H9 (cell line): ENCODE measurements at regions not wholly inside any gene's neighbourhood (a gene's known extent, or its start where the extent isn't known, plus 50 kb on each side); places are given as distances from the start of the nearest gene placed in this dataset.

Source experiments
- DNase-seq: peaks from one replicate; pipeline ENCODE4 v3.0.0-alpha.2; 2017
- H2AFZ ChIP-seq: one replicate; pipeline ENCODE4 v1.6.1; 2013; ENCODE audit warnings: mild to moderate bottlenecking, low read length, control low read depth, moderate library complexity
- H2AK5ac ChIP-seq: 2 replicates; pipeline ENCODE4 v1.6.1; 2013; ENCODE audit warnings: low read length, control low read depth, mixed read lengths; ENCODE audit not compliant: insufficient read length
- H2BK120ac ChIP-seq: one replicate; pipeline ENCODE4 v1.6.1; 2013; ENCODE audit warnings: low read depth, mild to moderate bottlenecking, low read length, control low read depth, inconsistent platforms; ENCODE audit not compliant: poor library complexity, severe bottlenecking
- H2BK12ac ChIP-seq: 2 replicates; pipeline ENCODE4 v1.6.1; 2013; ENCODE audit warnings: low read length, control low read depth, mixed read lengths, low read depth; ENCODE audit not compliant: insufficient read length
- H2BK15ac ChIP-seq: 2 replicates; pipeline ENCODE4 v1.6.1; 2013; ENCODE audit warnings: low read depth, low read length, control low read depth
- H2BK20ac ChIP-seq: one replicate; pipeline ENCODE4 v1.6.1; 2013; ENCODE audit warnings: low read depth, mild to moderate bottlenecking, low read length, control low read depth, inconsistent platforms; ENCODE audit not compliant: poor library complexity, severe bottlenecking
- H2BK5ac ChIP-seq: 2 replicates; pipeline ENCODE4 v1.6.1; 2013; ENCODE audit warnings: low read length, control low read depth, mixed read lengths; ENCODE audit not compliant: insufficient read length
- H3K14ac ChIP-seq: 2 replicates; pipeline ENCODE4 v1.6.1; 2013; ENCODE audit warnings: low read length, control low read depth; ENCODE audit not compliant: insufficient read depth
- H3K18ac ChIP-seq: 2 replicates; pipeline ENCODE4 v1.6.1; 2013; ENCODE audit warnings: low read depth, mild to moderate bottlenecking, mixed read lengths, low read length, control low read depth; ENCODE audit not compliant: insufficient read length
- H3K23ac ChIP-seq: 2 replicates; pipeline ENCODE4 v1.6.1; 2013; ENCODE audit warnings: low read length, control low read depth, mixed read lengths, low read depth; ENCODE audit not compliant: insufficient read length
- H3K23me2 ChIP-seq: 2 replicates; pipeline ENCODE4 v1.6.1; 2013; ENCODE audit warnings: low read depth, mild to moderate bottlenecking, mixed read lengths, low read length, control low read depth; ENCODE audit not compliant: insufficient read length, poor library complexity, severe bottlenecking
- H3K27ac ChIP-seq: 2 replicates; pipeline ENCODE4 v1.5.1; 2013; ENCODE audit warnings: low read length, control low read depth, mixed read lengths, low read depth; ENCODE audit not compliant: insufficient read length
- H3K27me3 ChIP-seq: 2 replicates; pipeline ENCODE4 v1.6.1; 2013; ENCODE audit warnings: low read length, control low read depth, inconsistent platforms; ENCODE audit not compliant: insufficient read depth
- H3K4ac ChIP-seq: 2 replicates; pipeline ENCODE4 v1.6.1; 2013; ENCODE audit warnings: low read depth, mild to moderate bottlenecking, control low read depth, inconsistent platforms, low read length, moderate library complexity
- H3K4me1 ChIP-seq: 2 replicates; pipeline ENCODE4 v1.6.1; 2013; ENCODE audit warnings: low read length, control low read depth, inconsistent platforms; ENCODE audit not compliant: insufficient read depth
- H3K4me2 ChIP-seq: 2 replicates; pipeline ENCODE4 v1.6.1; 2013; ENCODE audit warnings: low read length, control low read depth, mixed read lengths; ENCODE audit not compliant: insufficient read length, insufficient read depth
- H3K56ac ChIP-seq: 2 replicates; pipeline ENCODE4 v1.6.1; 2013; ENCODE audit warnings: low read depth, mild to moderate bottlenecking, mixed read lengths, low read length, control low read depth; ENCODE audit not compliant: insufficient read length
- H3K79me1 ChIP-seq: 2 replicates; pipeline ENCODE4 v1.6.1; 2013; ENCODE audit warnings: low read depth, mild to moderate bottlenecking, moderate library complexity, low read length, control low read depth, inconsistent platforms; ENCODE audit not compliant: insufficient read depth, poor library complexity, severe bottlenecking
- H3K79me2 ChIP-seq: 2 replicates; pipeline ENCODE4 v1.6.1; 2013; ENCODE audit warnings: low read length, control low read depth, inconsistent platforms; ENCODE audit not compliant: insufficient read depth
- H3K9ac ChIP-seq: 2 replicates; pipeline ENCODE4 v1.6.1; 2013; ENCODE audit warnings: low read length, control low read depth, mixed read lengths; ENCODE audit not compliant: insufficient read length; ENCODE audit errors: extremely low read depth
- H3K9me3 ChIP-seq: one replicate; pipeline ENCODE4 v1.6.1; 2013; ENCODE audit warnings: low read depth, low read length, inconsistent platforms; ENCODE audit not compliant: control insufficient read depth
- H3T11ph ChIP-seq: one replicate; pipeline ENCODE4 v1.6.1; 2013; ENCODE audit warnings: mild to moderate bottlenecking, low read length, control low read depth, inconsistent platforms
- H4K20me1 ChIP-seq: one replicate; pipeline ENCODE4 v1.6.1; 2013; ENCODE audit not compliant: control insufficient read depth, insufficient read length, insufficient read depth
- H4K5ac ChIP-seq: 2 replicates; pipeline ENCODE4 v1.6.1; 2013; ENCODE audit warnings: low read depth, mild to moderate bottlenecking, mixed read lengths, low read length, control low read depth; ENCODE audit not compliant: insufficient read length
- H4K8ac ChIP-seq: replicated peaks from 2 replicates; pipeline ENCODE4 v1.6.1; 2013; ENCODE audit warnings: low read length, control low read depth, mixed read lengths, low read depth; ENCODE audit not compliant: insufficient read length
- H4K91ac ChIP-seq: 2 replicates; pipeline ENCODE4 v1.6.1; 2013; ENCODE audit warnings: low read depth, mild to moderate bottlenecking, moderate library complexity, mixed read lengths, low read length, control low read depth; ENCODE audit not compliant: insufficient read length
- H3K27ac Mint-ChIP-seq, 3 experiments: 2 replicates in 2 of 3; 3 replicates in 1 of 3; pipeline ENCODE4 v1.8.0; 2020 to 2021; ENCODE audit warnings: mixed read lengths in 3 of 3, mild to moderate bottlenecking in 1 of 3, moderate library complexity in 1 of 3
- H3K27me3 Mint-ChIP-seq: 2 replicates; pipeline ENCODE4 v1.8.0; 2021; ENCODE audit warnings: low read depth, mild to moderate bottlenecking, moderate library complexity, mixed read lengths
- H3K36me3 Mint-ChIP-seq, 3 experiments: 2 replicates in 2 of 3; 3 replicates in 1 of 3; pipeline ENCODE4 v1.8.0; 2020 to 2021; ENCODE audit warnings: low read depth in 3 of 3, mixed read lengths in 3 of 3; ENCODE audit not compliant: insufficient read depth in 1 of 3
- H3K4me1 Mint-ChIP-seq, 2 experiments: 2 replicates each; pipeline ENCODE4 v1.8.0; 2020; ENCODE audit warnings: mixed read lengths in 2 of 2
- H3K4me3 Mint-ChIP-seq, 2 experiments: 2 replicates in 1 of 2; 3 replicates in 1 of 2; pipeline ENCODE4 v1.8.0; 2020 to 2021; ENCODE audit warnings: mild to moderate bottlenecking in 2 of 2, mixed read lengths in 2 of 2, moderate library complexity in 1 of 2
- H3K9me3 Mint-ChIP-seq, 2 experiments: 2 replicates in 1 of 2; 3 replicates in 1 of 2; pipeline ENCODE4 v1.8.0; 2020; ENCODE audit warnings: mild to moderate bottlenecking in 2 of 2, mixed read lengths in 2 of 2, moderate library complexity in 1 of 2
- CTCF ChIP-seq: fragments of 200-600 bp; sonication (generic); conservative IDR thresholded peaks from 3 replicates; pipeline ENCODE4 v1.8.0; 2021; ENCODE audit warnings: antibody characterized with exemption, mild to moderate bottlenecking
- WGBS: extraction: QIAGEN DNeasy Blood & Tissue Kit; methylation state at CpG from one replicate; pipeline ENCODE4 v1.1.7; 2013; ENCODE audit warnings: missing lambda C conversion rate, low lambda C conversion rate, mixed read lengths; ENCODE audit not compliant: insufficient read length; ENCODE audit errors: extremely low coverage; 5-methylcytosine and 5-hydroxymethylcytosine counted together

GRCh38 chr1:199720496-199720895, 307.0 kb upstream of the NR5A2 start:
- Histone ChIP-seq H3K56ac (no peak overlapping the region), H3K18ac (no peak overlapping the region), H4K8ac (no peak overlapping the region), H3K14ac (no peak overlapping the region), H3K9me3 (no peaks in the 10 kb centered on the region), H2BK12ac (no peak overlapping the region), H4K20me1 (no peaks in the 10 kb centered on the region), H3K27ac (no peak overlapping the region), H2BK20ac (no peak overlapping the region), H2AFZ (no peak overlapping the region), H3K79me2 (no peaks in the 10 kb centered on the region), H2BK15ac (no peak overlapping the region), H3K79me1 (no peaks in the 10 kb centered on the region), H3T11ph (no peak overlapping the region), H2BK5ac (no peak overlapping the region), H3K27me3 (no peaks in the 10 kb centered on the region), H3K4ac (no peak overlapping the region), H3K4me2 (no peak overlapping the region), H2AK5ac (no peak overlapping the region), H3K9ac (no peak overlapping the region), H2BK120ac (no peak overlapping the region), H3K23ac (no peak overlapping the region), H3K4me1 (no peaks in the 10 kb centered on the region), H4K5ac (no peak overlapping the region), H3K23me2 (no peaks in the 10 kb centered on the region), H4K91ac (no peak overlapping the region)
- no peak for TF ChIP-seq CTCF
- no peak overlapping the region for H3K27ac Mint-ChIP-seq
- no peaks in the 10 kb centered on the region for H3K9me3 Mint-ChIP-seq
- no peaks in the 10 kb centered on the region for H3K27me3 Mint-ChIP-seq
- H3K4me1 Mint-ChIP-seq: peaks cover 9 to 11% of the 10 kb centered on the region in 2 experiments
- H3K4me3 Mint-ChIP-seq: no peak overlapping the region
- no CpG with 5 or more reads among the region's 2 CpGs for WGBS
- no peak for DNase-seq
- no peaks in the 10 kb centered on the region for H3K36me3 Mint-ChIP-seq
